Mononuclear cell (primary cell): ENCODE measurements at regions not wholly inside any gene's neighbourhood (a gene's known extent, or its start where the extent isn't known, plus 50 kb on each side); places are given as distances from the start of the nearest gene placed in this dataset.

Source experiments
- H3K27me3 ChIP-seq: 2 replicates; pipeline ENCODE4 v1.6.0; 2011; ENCODE audit warnings: low read length, control low read depth; ENCODE audit not compliant: insufficient read depth
- H3K4me1 ChIP-seq: 2 replicates; pipeline ENCODE4 v1.5.1; 2011; ENCODE audit warnings: mild to moderate bottlenecking, low read length, control low read depth; ENCODE audit not compliant: insufficient read depth
- H3K4me3 ChIP-seq: 2 replicates; pipeline ENCODE4 v1.5.1; 2011; ENCODE audit warnings: mild to moderate bottlenecking, low read length, moderate library complexity
- H3K9me3 ChIP-seq: 2 replicates; pipeline ENCODE4 v1.5.1; 2011; ENCODE audit warnings: low read depth, mild to moderate bottlenecking, control low read depth, low read length

DNA sequence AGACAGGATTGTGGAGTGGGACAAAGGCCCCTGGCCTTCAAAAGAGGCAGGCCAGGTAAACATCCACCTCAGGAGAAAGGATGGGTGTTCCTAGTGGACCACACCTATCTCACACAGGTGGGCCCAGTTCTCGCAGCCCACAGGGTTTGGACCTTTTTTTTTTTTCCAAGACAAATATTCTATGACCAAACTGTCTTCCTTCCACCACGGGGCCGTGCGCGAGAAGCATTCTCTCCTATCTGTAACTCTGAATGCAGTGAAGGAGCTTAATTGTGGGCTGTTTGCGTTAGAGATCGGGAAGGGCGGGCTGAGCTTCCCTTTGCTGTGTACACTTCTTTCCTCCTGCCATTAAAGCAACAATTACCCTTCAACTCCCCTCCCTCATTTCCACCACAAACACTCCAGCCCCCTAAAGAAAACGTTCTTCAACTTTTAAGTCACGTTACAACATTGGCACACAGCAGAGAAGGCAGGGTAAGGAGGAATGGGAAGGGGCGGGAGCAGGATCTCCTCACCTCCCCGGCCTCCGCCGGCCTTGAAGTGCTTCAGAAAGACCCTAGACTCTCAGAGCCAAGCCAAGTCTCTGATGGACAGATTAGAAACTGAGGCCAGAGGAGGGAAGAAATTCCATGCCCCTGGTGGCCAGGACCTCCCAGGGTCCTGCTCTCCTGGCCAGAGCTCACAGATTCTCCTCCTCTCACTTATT lies 238.4 kb downstream of the BUD13 start:
- H3K4me1 ChIP-seq: no peaks in the 10 kb centered on the region
- no peaks in the 10 kb centered on the region for H3K27me3 ChIP-seq
- no peaks in the 10 kb centered on the region for H3K9me3 ChIP-seq

DNA sequence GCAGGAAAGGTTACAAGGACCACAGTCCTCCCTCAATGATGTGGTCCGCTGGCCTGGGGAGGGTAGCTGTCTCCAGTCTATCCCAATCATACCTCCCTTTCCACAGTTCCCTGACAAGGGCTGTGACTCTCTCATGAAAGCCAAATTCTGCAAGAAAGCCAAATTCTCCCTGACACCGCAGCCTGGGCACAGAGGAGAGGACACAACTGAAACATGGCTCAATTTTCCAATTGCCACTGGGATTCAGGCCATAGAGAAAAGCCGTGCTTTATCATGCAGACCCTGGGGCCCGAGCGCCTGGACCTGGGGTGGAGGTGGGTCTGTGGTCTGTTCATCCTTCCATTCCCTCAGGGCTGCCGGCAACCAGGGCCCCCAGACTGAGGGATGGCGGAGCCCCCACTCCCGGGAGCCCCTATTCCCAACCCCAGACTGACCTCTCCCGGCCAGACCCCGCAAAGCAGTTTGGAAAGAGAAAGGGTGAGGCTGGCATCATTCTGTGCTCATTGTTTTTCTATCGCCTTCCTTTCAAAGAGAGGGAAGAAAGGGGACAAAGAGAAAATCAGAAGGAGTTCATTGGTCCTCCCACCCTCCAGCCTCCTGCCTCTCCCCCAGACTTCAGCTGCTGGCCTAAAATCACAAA lies 239.5 kb downstream of the BUD13 start:
- no peaks in the 10 kb centered on the region for H3K4me1 ChIP-seq
- H3K9me3 ChIP-seq: no peaks in the 10 kb centered on the region
- no peak overlapping the region for H3K4me3 ChIP-seq
- H3K27me3 ChIP-seq: no peaks in the 10 kb centered on the region

More for the DNA sequence above, 238.4 kb downstream of the BUD13 start:
- H3K4me3 ChIP-seq: no peak overlapping the region

DNA sequence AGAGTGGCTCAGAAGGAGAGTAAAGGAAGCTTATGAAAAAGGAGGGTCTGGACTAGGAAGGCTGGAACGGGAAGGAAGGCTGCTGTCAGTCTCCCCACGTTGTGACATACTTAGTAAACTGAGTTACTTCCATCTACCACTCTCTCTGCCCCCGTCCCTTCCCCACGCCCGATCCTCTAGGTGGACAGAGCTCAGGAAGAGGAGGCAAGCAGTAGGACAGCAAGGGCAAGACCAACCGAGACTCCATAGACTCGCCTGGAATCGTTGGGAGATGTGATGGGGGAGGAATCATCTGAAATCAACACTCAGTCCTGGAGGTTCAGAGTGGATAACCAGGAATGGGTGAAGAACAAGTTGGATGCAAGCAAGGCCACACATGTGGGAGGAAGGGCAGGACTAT lies 240.7 kb downstream of the BUD13 start:
- H3K9me3 ChIP-seq: no peaks in the 10 kb centered on the region
- no peaks in the 10 kb centered on the region for H3K4me1 ChIP-seq
- H3K4me3 ChIP-seq: no peak overlapping the region

DNA sequence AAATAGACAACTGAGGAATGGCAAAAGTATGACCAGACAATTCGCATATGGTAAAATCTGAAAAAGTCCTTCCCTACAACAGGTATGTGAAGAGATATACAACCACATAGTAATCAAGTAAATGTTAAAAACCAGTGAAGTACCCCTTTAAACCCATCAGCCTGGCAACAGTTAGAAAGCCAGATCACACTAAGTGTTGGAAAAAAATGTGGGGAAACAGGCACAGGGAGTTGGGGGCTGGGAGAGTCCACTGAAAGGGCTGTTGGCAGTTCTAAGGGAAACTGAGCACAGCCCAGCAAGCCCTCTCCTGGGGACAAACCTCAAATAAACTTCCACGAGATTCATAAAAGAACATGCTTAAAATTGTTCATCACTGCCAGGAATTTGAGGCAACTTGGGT lies 242.1 kb downstream of the BUD13 start:
- no peaks in the 10 kb centered on the region for H3K9me3 ChIP-seq
- H3K4me3 ChIP-seq: no peak overlapping the region
- no peaks in the 10 kb centered on the region for H3K4me1 ChIP-seq
- no peaks in the 10 kb centered on the region for H3K27me3 ChIP-seq

More for the DNA sequence above, 240.7 kb downstream of the BUD13 start:
- no peaks in the 10 kb centered on the region for H3K27me3 ChIP-seq

DNA sequence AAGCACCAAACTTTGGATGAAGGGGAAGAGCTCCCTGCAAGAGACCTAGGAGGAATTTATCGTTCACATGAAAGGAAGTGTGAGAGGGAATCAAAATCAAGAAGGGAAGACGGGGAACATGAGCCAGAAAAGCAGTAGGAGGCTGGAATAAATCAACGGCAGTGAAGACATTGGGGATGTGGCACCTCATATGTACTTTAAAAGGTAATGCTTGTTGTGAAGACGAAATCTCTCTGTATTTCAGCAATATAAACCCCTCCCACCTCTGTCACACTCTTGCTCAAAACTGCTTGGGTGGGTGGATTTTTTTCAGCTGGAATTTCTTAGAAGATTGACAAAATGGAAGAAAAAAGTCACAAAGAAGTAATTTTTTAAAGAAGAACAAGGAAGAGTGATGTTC lies 243.5 kb downstream of the BUD13 start:
- Histone ChIP-seq H3K4me1 (no peaks in the 10 kb centered on the region), H3K27me3 (no peaks in the 10 kb centered on the region), H3K9me3 (no peaks in the 10 kb centered on the region), H3K4me3 (no peak overlapping the region)

DNA sequence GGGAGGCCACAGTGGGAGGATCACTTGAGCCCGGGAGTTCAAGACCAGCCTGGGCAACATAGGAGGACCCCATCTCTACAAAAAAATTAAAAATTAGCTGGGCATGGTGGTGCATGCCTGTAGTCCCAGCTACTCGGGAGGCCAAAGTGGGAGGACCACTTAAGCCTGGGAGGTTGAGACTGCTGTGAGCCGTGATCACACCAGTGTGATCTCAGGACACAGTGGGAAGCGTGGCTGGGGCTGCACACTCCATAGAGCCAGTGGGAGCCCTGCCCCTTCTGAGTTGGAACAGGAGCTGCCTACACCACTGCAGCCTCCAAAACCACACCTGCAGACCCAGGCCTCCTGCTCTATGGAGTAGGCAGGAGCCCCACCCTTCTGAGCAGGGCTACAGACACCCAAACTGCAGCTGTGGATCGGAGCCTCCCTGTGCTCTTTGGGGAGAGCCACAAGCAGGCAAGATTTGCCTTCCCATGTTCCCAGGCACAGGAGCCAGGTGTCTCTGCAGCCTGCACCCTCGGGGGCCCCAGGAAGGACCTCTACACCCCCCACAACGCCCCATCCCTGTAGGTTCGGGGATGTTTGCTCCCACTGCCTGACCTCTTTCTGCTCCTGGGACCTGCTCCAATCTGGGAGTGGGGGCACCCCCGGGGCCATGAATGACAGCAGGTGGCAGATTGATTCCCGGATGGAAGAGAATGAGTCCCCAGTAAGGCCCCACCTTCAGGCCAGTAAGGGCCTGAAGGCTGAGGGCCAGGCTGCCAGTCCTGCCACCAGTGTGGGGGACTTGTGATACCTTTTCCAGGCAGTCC lies 245.4 kb downstream of the BUD13 start:
- Histone ChIP-seq H3K4me3 (no peak overlapping the region), H3K4me1 (no peaks in the 10 kb centered on the region), H3K9me3 (no peaks in the 10 kb centered on the region), H3K27me3 (peaks cover under 1% of the 10 kb centered on the region)

DNA sequence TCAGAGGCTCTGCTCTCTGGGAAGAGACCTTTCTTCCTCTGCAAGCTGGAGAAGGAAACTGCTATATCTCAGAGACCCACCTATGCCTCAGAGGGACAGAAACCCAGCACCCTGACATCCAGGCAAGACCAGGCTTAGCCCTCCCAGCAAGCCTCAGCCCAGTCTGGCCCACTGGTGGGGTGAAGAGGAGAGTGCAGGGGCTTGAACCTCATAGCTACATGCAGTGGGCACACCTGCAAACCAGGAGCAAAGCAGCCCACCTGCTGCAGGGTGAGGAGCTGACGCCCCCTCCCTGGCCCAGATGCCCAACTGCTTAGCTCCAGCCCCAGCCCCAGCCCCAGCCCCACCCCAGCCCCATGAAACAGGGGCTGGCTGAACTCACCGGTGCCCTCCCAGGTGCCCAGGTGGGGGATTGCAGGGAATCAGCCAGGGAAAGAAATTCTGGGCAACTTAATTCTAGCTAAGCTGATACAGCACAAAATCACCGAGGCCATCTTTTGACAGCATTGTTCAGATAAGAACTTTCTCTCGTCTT lies 246.8 kb downstream of the BUD13 start:
- peaks cover 2% of the 10 kb centered on the region for H3K27me3 ChIP-seq
- no peak overlapping the region for H3K4me3 ChIP-seq
- no peaks in the 10 kb centered on the region for H3K4me1 ChIP-seq
- H3K9me3 ChIP-seq: no peaks in the 10 kb centered on the region

DNA sequence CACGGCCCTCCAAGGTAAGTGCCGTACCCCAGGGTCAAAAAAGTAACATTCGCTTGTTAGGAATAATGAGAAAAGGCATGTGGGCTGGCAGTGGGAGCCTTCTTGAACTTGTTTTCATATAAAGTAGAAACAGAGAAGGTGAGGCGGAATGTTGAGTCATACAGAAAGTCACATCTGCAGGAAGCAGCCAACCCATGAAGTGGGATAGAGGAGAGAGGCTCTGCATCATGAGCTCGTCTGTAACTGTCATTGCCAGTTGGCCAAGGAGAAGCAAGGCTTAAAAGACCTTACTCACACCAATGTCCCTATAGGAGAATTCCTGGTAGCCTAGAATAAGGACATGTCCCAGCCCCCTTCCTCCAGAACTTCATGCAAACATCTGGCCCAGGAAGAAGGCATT lies 253.3 kb downstream of the BUD13 start:
- Histone ChIP-seq H3K9me3 (no peaks in the 10 kb centered on the region), H3K4me3 (no peak overlapping the region), H3K27me3 (peaks cover 2% of the 10 kb centered on the region), H3K4me1 (no peaks in the 10 kb centered on the region)

DNA sequence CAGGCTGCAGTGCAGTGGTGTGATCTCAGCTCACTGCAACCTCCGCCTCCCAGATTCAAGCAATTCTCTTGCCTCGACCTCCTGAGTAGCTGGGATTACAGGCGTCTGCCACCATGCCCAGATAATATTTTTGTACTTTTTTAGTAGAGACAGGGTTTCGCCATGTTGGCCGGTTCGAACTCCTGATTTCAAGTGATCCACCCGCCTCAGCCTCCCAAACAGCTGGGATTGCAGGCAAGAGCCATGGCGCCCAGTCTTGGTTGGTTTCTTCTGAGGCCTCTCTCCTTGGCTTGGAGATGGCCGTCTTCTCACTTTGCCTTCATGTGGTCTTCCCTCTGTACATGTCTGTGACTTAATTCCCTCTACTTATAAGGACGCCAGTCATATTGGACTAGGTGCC lies 254.6 kb downstream of the BUD13 start:
- Histone ChIP-seq H3K4me1 (no peaks in the 10 kb centered on the region), H3K4me3 (no peak overlapping the region), H3K9me3 (no peaks in the 10 kb centered on the region), H3K27me3 (peaks cover 2% of the 10 kb centered on the region)

DNA sequence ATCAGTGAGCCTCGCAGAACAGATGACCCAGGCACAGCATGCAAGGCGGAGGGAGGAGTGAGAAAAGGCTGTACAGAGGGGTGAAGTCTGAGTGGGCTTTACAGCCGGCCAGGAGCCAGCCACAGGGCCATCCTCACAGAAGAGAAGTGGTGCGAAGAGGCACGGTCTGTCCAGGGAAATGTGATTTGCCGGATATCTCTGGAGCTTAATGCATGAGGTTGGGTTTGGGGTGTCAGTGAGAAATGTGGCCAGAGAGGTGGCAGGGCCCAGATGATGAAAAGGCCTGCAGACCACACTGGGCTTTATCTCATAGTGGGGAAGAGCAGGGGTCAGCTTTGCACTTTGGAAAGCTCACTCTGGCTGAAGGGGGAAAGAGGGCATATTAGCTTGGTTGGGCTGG lies 255.2 kb downstream of the BUD13 start:
- Histone ChIP-seq H3K4me3 (no peak overlapping the region), H3K9me3 (no peaks in the 10 kb centered on the region), H3K27me3 (peaks cover 2% of the 10 kb centered on the region), H3K4me1 (no peaks in the 10 kb centered on the region)

DNA sequence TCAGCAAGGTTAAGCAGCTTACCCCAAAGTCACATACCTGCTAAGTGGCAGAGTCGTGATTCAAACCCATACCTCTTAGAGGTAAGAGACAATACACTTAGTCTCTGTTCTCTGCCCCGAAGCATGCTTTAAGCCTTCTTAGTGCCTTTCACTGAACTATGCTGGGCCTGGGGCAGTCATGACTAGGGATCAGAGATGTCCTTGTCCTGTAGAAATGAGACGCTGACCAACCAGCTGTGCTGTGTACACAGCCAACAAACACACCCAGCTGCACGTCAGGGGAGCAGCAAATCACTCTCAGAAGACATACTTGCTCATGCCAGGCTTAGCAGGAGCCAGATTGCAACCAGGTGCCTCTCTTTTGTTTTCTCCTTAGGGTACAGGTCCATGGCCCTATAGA lies 255.7 kb downstream of the BUD13 start:
- no peaks in the 10 kb centered on the region for H3K27me3 ChIP-seq
- no peak overlapping the region for H3K4me3 ChIP-seq
- no peaks in the 10 kb centered on the region for H3K4me1 ChIP-seq
- no peaks in the 10 kb centered on the region for H3K9me3 ChIP-seq

DNA sequence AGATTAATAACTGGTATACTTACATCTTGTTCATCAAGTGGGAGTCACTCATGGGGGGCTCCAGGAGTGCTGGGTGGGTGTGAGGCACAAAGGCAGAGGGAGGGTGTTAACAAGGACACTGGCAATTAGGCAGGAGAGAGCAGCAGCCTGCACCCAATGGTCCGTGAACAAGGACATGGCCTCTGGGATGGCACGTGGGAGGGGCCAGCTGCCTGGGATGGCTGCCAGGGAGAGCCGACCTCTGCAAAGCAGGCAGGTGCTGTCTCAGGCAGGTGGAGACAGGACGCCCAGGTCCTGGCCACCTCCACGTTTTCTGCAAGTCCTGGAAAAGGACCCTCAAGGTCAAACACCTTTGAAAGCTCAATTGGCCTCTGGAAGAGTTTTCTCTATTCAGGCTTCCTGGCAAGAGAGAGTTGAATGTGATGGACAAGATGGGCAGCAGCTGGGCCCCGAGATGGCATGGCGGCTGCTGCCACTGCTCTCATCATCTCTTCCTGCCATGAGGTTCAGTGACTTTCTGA lies 257.1 kb downstream of the BUD13 start:
- no peaks in the 10 kb centered on the region for H3K27me3 ChIP-seq
- H3K4me3 ChIP-seq: no peak overlapping the region
- no peaks in the 10 kb centered on the region for H3K9me3 ChIP-seq
- H3K4me1 ChIP-seq: no peaks in the 10 kb centered on the region

DNA sequence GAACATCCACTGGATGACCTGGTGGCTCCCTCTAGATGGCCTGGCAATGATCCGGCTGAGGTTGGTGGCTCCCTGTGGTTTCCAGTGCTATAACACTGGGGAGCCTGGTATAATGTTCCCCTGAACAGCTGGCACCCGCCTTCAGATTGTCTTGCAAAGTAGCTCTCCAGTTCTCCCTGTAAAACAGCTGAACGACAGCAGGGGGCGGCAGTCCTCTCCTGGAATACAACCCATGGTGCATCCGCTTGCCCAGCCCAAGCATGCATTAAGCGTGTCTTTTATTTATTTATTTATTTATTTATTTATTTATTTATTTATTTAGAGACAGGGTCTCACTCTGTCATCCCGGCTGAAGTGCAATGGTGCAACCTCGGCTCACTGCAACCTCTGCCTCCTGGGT lies 258.9 kb downstream of the BUD13 start:
- H3K4me3 ChIP-seq: no peak overlapping the region
- no peaks in the 10 kb centered on the region for H3K9me3 ChIP-seq
- H3K27me3 ChIP-seq: no peaks in the 10 kb centered on the region
- no peaks in the 10 kb centered on the region for H3K4me1 ChIP-seq

DNA sequence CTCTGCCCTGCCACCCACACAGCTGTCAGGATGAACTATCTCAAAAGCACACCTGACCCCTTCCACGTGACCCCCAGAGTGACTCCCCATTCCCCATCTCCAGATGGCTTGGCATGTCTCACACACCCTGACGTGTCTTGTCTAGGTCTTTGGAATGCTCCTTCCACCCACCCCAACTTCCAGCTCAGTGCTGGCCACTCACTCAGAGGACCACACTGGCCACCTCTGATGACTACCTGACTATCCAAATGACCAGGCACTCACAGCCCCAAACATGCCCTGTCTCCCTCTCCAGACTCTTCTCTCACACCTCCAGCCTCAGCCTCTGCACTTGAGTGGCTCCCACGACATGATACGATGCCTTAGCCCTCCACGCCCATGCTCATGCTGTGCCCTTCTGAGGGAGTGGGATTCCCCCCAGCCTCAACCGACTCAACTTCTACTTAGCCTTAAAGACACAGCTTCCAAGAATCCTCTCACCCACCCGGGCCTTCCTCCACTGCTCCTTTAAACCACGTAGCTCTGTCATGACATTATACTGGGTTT lies 259.4 kb downstream of the BUD13 start:
- no peaks in the 10 kb centered on the region for H3K9me3 ChIP-seq
- no peak overlapping the region for H3K4me3 ChIP-seq
- H3K27me3 ChIP-seq: no peaks in the 10 kb centered on the region
- H3K4me1 ChIP-seq: no peaks in the 10 kb centered on the region

DNA sequence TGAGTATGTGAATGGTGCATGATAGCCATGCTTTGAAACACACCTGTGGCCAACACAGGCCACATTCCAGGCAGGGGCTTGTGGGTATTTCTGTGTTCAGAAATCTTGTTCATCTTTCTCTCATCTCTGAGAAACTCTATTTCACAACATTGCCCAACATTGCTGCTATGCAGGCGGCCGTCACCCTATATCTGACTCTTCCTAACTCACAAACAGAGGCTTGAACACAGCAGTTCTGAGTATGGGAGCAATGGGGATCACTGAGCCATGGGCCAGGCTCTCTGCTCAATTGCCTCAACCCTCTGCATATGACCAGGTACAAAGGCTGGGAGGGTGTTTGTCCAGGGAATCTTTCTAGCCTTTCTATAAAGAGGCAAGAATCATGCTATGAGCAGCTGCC lies 259.9 kb downstream of the BUD13 start:
- Histone ChIP-seq H3K27me3 (no peaks in the 10 kb centered on the region), H3K9me3 (no peaks in the 10 kb centered on the region), H3K4me1 (no peaks in the 10 kb centered on the region), H3K4me3 (no peak overlapping the region)
